Ishikawa (cell line): ENCODE measurements at regions not wholly inside any gene's neighbourhood (a gene's known extent, or its start where the extent isn't known, plus 50 kb on each side); places are given as distances from the start of the nearest gene placed in this dataset.

Source experiments
- EGR1 ChIP-seq: IDR thresholded peaks from 2 replicates; pipeline ENCODE4 v1.6.1; 2012
- TEAD4 ChIP-seq: IDR thresholded peaks from 2 replicates; pipeline ENCODE4 v1.6.1; 2012
- USF1 ChIP-seq: IDR thresholded peaks from 2 replicates; pipeline ENCODE4 v1.6.1; 2012

GRCh38 chr13:86082121-86082520 is 282.9 kb upstream of the SLITRK6 start:
- TF ChIP-seq USF1 (no peak), EGR1 (no peak), TEAD4 (no peak)
